Heart left ventricle (tissue), 16 donors: ENCODE measurements at regions not wholly inside any gene's neighbourhood (a gene's known extent, or its start where the extent isn't known, plus 50 kb on each side); places are given as distances from the start of the nearest gene placed in this dataset.

ENCODE experiments used
- ATAC-seq, 4 donors: fragments of 200-7000 bp; cut with Tn5 transposase; one replicate each; pipeline ENCODE4 v1.9.1; 2020 to 2022; ENCODE audit warnings: moderate library complexity in 4 of 4, mild to moderate bottlenecking in 3 of 4, moderate number of reproducible peaks in 1 of 4
- DNase-seq, 5 donors: peaks; one replicate each; pipeline ENCODE4 v3.0.0-alpha.2; 2020
- H3K27ac ChIP-seq, 12 donors: fragments of 200-600 bp; sonication (generic) in 4 of 12; one replicate each; pipeline versions ENCODE4 v1.5.0 to v1.8.0; 2016 to 2022; ENCODE audit warnings: mild to moderate bottlenecking in 2 of 12
- H3K27me3 ChIP-seq, 9 donors: fragments of 200-600 bp; sonication (generic) in 2 of 9; one replicate each; pipeline versions ENCODE4 v1.5.1 to v1.8.0; 2016 to 2022; ENCODE audit warnings: mild to moderate bottlenecking in 3 of 9
- H3K36me3 ChIP-seq, 9 donors: fragments of 200-600 bp; sonication (generic) in 2 of 9; one replicate each; pipeline versions ENCODE4 v1.5.0 to v1.8.0; 2018 to 2022; ENCODE audit warnings: mild to moderate bottlenecking in 2 of 9
- H3K4me1 ChIP-seq, 12 donors: fragments of 200-600 bp; sonication (generic) in 4 of 12; one replicate each; pipeline versions ENCODE4 v1.5.0 to v1.8.0; 2016 to 2022; ENCODE audit warnings: mild to moderate bottlenecking in 3 of 12
- H3K4me3 ChIP-seq, 12 donors: fragments of 200-600 bp; sonication (generic) in 4 of 12; one replicate each; pipeline versions ENCODE4 v1.5.0 to v1.8.0; 2017 to 2022; ENCODE audit warnings: mild to moderate bottlenecking in 9 of 12, moderate library complexity in 4 of 12
- H3K9me3 ChIP-seq, 12 donors: fragments of 200-600 bp; sonication (generic) in 4 of 12; one replicate each; pipeline versions ENCODE4 v1.5.0 to v1.8.0; 2016 to 2022; ENCODE audit warnings: mild to moderate bottlenecking in 1 of 12
- POLR2A ChIP-seq, 2 donors: fragments of 450-650 bp; IDR thresholded peaks; one replicate each; pipeline ENCODE4 v1.6.1; 2017; ENCODE audit warnings: antibody characterized with exemption in 2 of 2, mild to moderate bottlenecking in 2 of 2, moderate library complexity in 2 of 2
- whole genome bisulfite sequencing, 4 donors: extraction: QIAGEN DNeasy Blood & Tissue Kit in 2 of 4; methylation state at CpG; one replicate each; pipeline versions ENCODE4 v1.1.5 to v1.1.7; 2013 to 2018; 5-methylcytosine and 5-hydroxymethylcytosine counted together
- intact Hi-C, 10 donors: fragments of 100-400 bp; cut with DNase I; formaldehyde crosslinking; loops; one replicate each; pipeline versions ENCODE4 v1.11.1 to v1.14.2; 2022
- TF ChIP-seq, protein P1 (sequence below), 12 donors: fragments of 200-600 bp; sonication (generic) in 4 of 12; IDR thresholded peaks; one replicate each; pipeline versions ENCODE4 v1.5.0 to v1.8.0; 2018 to 2022; ENCODE audit warnings: antibody characterized with exemption in 12 of 12, mild to moderate bottlenecking in 5 of 12
- donor health status: ischemic (EF 13 %, LVEDD 7.1; RV severe dilation, severe dysfunction).
- donor health status: healthy with polysubstance abuse.
- donor health status: DM: no; HTN: yes; CAD: no.
- donor health status: DM: no; HTN: no; CAD: no.
- donor health status: ischemic (EF 25% LVEDD 6.9; RV normal size, moderate dysfunction).
- donor health status: ischemic (EF 25% LVEDD 5.7; RV mildly dilated, moderate dysfunction).
- donor health status: healthy.
- donor health status: DM: yes; HTN: yes; CAD: no.
- donor health status: ischemic (EF 35%, LVEDD 5.7; RV mildly dilated, moderate dysfunction).
- donor health status: nonischemic (EF 11% LVEDD 7.7; RV severe dilation, severe dysfunction).
- donor health status: DM: yes; HTN: yes; CAD: no.
- donor health status: PGD.
- donor health status: ischemic (EF 29% LVEDD 5.4; RV normal size, mild dysfunction).
- donor health status: nonischemic (EF 23%, LVEDD 6.1; RV moderate dilation, normal function).

GRCh38 chr10:70967591-70968587, 79.5 kb upstream of the PCBD1 start:
- Histone ChIP-seq H3K9me3 (peaks cover 0 to 18% (median 0%) of the 10 kb centered on the region in 12 donors), H3K27ac (no peak overlapping the region), H3K4me3 (no peak overlapping the region), H3K27me3 (peaks cover 0 to 4% (median 0%) of the 10 kb centered on the region in 9 donors), H3K36me3 (no peaks in the 10 kb centered on the region), H3K4me1 (no peaks in the 10 kb centered on the region)
- DNase-seq (no peak), ATAC-seq (no peak)
- intact Hi-C loops = no loop called here
- no peak for TF ChIP-seq POLR2A (IDR thresholded peaks at IDR 0.05)
- TF ChIP-seq, protein P1, sequence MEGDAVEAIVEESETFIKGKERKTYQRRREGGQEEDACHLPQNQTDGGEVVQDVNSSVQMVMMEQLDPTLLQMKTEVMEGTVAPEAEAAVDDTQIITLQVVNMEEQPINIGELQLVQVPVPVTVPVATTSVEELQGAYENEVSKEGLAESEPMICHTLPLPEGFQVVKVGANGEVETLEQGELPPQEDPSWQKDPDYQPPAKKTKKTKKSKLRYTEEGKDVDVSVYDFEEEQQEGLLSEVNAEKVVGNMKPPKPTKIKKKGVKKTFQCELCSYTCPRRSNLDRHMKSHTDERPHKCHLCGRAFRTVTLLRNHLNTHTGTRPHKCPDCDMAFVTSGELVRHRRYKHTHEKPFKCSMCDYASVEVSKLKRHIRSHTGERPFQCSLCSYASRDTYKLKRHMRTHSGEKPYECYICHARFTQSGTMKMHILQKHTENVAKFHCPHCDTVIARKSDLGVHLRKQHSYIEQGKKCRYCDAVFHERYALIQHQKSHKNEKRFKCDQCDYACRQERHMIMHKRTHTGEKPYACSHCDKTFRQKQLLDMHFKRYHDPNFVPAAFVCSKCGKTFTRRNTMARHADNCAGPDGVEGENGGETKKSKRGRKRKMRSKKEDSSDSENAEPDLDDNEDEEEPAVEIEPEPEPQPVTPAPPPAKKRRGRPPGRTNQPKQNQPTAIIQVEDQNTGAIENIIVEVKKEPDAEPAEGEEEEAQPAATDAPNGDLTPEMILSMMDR (IDR thresholded peaks at IDR 0.05) = no peak
- 69 to 76% (median 74%) methylated on average over 10 to 15 of the region's 15 CpGs for WGBS, 4 donors

DNA sequence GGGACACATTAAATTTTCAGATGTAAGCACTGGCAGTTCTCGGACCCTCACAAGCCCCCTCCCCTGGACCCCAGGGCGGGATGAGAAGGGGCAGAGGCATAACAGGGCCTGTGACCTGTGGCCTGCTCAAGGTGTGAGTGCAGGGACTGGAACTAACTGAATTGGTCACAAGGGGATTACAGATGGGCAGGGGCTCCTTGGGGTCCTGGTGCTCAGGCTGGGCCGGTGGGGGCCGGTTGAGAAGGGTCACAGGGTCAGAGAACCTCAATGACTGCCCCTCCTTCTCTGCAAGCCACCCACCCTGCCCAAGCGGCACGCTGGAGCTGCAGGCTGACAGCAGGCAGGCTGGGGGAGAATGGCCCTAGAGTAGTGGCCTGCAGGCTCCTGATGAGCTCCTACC, 80.8 kb upstream of the PCBD1 start:
- H3K4me1 ChIP-seq = no peaks in the 10 kb centered on the region
- peaks cover 0 to 18% (median 0%) of the 10 kb centered on the region in 12 donors for H3K9me3 ChIP-seq
- no peak overlapping the region for H3K27ac ChIP-seq
- 72 to 91% (median 78%) methylated on average over 4 to 6 of the region's 6 CpGs for WGBS, 4 donors
- H3K36me3 ChIP-seq = no peaks in the 10 kb centered on the region
- intact Hi-C loops = no loop called here
- peaks cover 0 to 3% (median 0%) of the 10 kb centered on the region in 9 donors for H3K27me3 ChIP-seq
- TF ChIP-seq, protein P1 (IDR thresholded peaks at IDR 0.05) = no peak
- TF ChIP-seq POLR2A (IDR thresholded peaks at IDR 0.05) = no peak
- ATAC-seq (no peak), DNase-seq (no peak)
- H3K4me3 ChIP-seq = no peak overlapping the region

GRCh38 chr10:70970830-70971229, 82.5 kb upstream of the PCBD1 start:
- no peaks in the 10 kb centered on the region for H3K36me3 ChIP-seq
- H3K27me3 ChIP-seq = no peaks in the 10 kb centered on the region
- TF ChIP-seq POLR2A (IDR thresholded peaks at IDR 0.05) = no peak
- TF ChIP-seq, protein P1 (IDR thresholded peaks at IDR 0.05) = no peak
- H3K4me3 ChIP-seq = no peak overlapping the region
- no peaks in the 10 kb centered on the region for H3K4me1 ChIP-seq
- peaks cover 0 to 18% (median 0%) of the 10 kb centered on the region in 12 donors for H3K9me3 ChIP-seq
- DNase-seq (no peak), ATAC-seq (no peak)
- intact Hi-C loops = no loop called here
- no peak overlapping the region for H3K27ac ChIP-seq
- 57 to 79% (median 68%) methylated on average over 5 of the region's 5 CpGs for WGBS, 4 donors

DNA sequence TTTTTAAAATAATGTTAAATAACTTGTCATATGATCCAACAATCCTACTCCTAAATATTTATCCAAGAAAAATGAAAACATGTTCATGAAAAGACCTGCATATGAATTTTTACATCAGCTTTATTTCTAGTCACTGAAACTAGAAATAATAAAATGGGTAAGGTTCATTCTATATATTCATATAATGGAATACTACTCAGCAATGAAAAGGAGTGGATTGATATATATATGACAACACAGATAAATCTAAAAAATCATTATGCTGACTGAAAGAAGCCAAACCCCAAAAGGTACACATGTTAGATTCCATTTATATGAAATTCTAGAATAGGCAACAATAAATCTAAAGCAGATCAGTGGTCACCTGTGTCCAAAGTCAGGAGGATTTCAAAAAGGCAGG, 84.9 kb upstream of the PCBD1 start:
- H3K27ac ChIP-seq = no peak overlapping the region
- no peak for DNase-seq
- peaks cover 0 to 18% (median 0%) of the 10 kb centered on the region in 12 donors for H3K9me3 ChIP-seq
- intact Hi-C loops = no loop called here
- ATAC-seq = no peak
- no peaks in the 10 kb centered on the region for H3K4me1 ChIP-seq
- TF ChIP-seq, protein P1 (IDR thresholded peaks at IDR 0.05) = no peak
- no peak for TF ChIP-seq POLR2A (IDR thresholded peaks at IDR 0.05)
- H3K36me3 ChIP-seq = no peaks in the 10 kb centered on the region
- no peak overlapping the region for H3K4me3 ChIP-seq
- no peaks in the 10 kb centered on the region for H3K27me3 ChIP-seq
